ENCODE measurements at regions not wholly inside any gene's neighbourhood (a gene's known extent, or its start where the extent isn't known, plus 50 kb on each side); places are given as distances from the start of the nearest gene placed in this dataset.

DNA sequence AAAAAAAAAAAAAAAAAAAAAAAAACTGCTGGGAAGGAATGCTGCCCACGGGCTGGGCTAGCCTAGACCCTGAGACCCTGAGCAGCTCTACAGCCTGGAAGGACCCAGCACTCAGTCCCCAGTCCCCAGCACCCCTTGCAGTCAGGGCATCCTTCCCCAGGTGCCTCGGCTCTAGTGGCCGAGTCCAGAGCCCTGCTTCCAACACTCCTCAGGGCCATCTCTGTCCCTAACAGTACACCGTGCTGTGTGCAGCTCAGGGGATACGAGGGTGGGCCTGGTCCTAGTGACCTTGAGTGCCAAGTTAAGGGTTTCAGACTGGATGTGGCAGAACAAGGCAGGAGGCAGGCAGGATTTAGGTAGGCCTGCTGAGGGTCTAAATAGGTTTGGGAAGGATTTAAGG, 50.2 kb upstream of the LRP8 start:
- H3K4me1 Mint-ChIP-seq: no peaks in the 10 kb centered on the region
- no peak overlapping the region for H3K4me3 Mint-ChIP-seq
- H3K27me3 Mint-ChIP-seq: peaks cover 1% of the 10 kb centered on the region
- H3K27ac Mint-ChIP-seq: no peak overlapping the region
- H3K9me3 Mint-ChIP-seq: no peaks in the 10 kb centered on the region
- H3K36me3 Mint-ChIP-seq: no peaks in the 10 kb centered on the region

DNA sequence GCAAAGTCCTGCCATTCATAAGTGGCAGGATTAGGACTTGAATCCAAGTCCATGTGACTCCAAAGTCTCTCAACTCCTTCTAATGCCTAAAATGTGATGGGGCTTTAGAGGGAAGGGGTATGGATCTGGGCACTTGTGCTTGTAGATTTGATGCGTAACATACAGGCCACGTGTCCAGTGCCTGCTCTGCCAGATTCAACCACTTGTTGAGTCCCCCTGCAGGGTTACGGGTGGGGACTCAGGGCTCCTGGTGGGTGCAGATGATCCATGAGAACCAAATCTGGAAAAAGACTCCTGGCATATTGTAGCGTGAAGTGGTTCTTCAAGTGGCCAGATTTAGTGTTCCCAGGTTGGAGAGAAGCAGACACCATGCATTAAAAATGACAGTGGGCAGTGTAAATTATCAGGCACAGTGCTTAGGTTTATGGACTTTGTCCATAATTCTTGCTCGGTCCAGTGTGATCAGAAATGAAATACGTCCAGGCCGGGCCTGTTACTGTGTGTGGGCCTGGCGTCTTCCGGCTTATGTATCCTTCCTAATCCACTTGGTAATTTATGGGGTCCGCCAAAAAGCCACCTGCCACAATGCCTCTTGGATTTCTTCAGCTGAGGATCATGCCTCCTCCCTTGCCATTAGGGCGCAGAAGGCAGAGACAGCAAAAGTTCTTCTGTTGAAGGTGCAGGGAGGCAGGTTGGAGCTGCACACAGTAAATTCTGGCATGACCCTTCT, 51.2 kb upstream of the LRP8 start:
- H3K27ac Mint-ChIP-seq: peak overlapping the region in 1 of 3 donors; percentile 45
- H3K4me3 Mint-ChIP-seq: no peak overlapping the region
- H3K4me1 Mint-ChIP-seq: no peaks in the 10 kb centered on the region
- H3K36me3 Mint-ChIP-seq: no peaks in the 10 kb centered on the region
- no peaks in the 10 kb centered on the region for H3K9me3 Mint-ChIP-seq
- H3K27me3 Mint-ChIP-seq: peaks cover 2% of the 10 kb centered on the region

DNA sequence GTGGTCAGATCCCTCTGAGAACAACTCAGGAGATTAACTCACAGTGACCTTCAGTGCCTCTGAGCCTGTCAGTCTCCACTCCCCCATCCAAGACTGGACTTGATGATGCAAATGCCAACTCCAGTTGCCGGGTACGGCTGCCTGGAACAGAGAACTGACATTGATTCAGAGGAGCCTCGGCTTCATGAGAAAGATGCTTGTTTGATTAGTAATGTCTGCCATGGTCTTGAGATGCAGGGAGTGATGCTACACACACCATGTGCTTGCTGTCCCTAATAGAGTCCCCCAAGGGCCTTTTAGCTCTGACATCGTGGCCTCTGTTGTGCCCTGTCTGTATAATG, 51.8 kb upstream of the LRP8 start:
- peaks cover 3% of the 10 kb centered on the region for H3K27me3 Mint-ChIP-seq
- no peak overlapping the region for H3K27ac Mint-ChIP-seq
- no peak overlapping the region for H3K4me3 Mint-ChIP-seq
- H3K4me1 Mint-ChIP-seq: no peaks in the 10 kb centered on the region
- no peaks in the 10 kb centered on the region for H3K36me3 Mint-ChIP-seq
- H3K9me3 Mint-ChIP-seq: no peaks in the 10 kb centered on the region

DNA sequence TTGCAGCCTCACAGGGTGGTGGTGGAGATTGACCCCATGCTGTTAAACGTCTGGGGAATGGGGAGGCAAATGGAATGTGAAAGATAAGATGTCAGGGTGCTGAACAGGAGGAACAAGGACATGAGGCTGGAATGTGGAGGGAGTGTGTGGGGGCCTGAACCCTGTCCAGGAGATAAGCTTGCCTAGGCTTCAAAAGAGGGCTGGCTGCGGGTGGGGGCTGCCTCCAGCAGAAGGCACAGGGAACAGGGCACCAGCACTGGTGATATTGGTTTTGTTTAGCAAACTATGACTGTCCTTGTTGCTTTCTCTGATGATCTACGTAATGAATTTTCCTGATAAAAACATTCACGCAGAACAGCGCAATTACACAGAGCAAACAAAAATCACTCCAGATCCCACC, 52.4 kb upstream of the LRP8 start:
- no peaks in the 10 kb centered on the region for H3K4me1 Mint-ChIP-seq
- no peak overlapping the region for H3K27ac Mint-ChIP-seq
- peaks cover 6% of the 10 kb centered on the region for H3K27me3 Mint-ChIP-seq
- no peaks in the 10 kb centered on the region for H3K36me3 Mint-ChIP-seq
- H3K4me3 Mint-ChIP-seq: no peak overlapping the region
- no peaks in the 10 kb centered on the region for H3K9me3 Mint-ChIP-seq

DNA sequence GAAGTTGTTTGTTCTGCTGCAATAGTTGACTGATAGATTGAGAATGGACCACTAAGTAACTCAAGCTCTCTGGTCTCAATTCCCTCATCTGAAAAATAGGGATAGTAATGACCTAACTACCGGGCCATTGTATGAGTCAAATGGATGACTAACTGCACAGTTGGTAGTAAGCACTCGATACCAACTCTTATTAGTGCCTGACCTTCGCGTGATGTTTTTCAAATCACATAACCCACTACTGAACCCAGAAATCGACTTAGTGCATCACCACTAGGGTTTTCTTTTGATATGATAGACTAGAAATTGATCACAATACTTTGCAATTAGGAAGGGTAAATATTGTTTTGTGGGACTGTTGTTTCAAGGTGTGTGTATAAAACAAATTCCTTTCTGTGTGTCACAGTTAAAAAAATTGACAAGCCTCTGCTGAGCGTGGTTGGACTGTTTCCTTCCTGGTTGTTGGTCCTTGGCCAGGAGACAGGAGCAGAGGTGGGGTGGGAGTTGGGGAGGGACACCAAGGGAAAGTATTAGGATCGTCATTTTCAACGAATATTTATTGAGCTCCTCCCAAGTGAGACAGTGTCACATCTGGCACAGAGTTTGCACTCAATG, 54.0 kb upstream of the LRP8 start:
- H3K27me3 Mint-ChIP-seq: peaks cover 7% of the 10 kb centered on the region
- H3K4me3 Mint-ChIP-seq: no peak overlapping the region
- no peak overlapping the region for H3K27ac Mint-ChIP-seq
- H3K36me3 Mint-ChIP-seq: no peaks in the 10 kb centered on the region
- no peaks in the 10 kb centered on the region for H3K4me1 Mint-ChIP-seq
- peaks cover 0 to 8% (median 0%) of the 10 kb centered on the region in 3 donors for H3K9me3 Mint-ChIP-seq

DNA sequence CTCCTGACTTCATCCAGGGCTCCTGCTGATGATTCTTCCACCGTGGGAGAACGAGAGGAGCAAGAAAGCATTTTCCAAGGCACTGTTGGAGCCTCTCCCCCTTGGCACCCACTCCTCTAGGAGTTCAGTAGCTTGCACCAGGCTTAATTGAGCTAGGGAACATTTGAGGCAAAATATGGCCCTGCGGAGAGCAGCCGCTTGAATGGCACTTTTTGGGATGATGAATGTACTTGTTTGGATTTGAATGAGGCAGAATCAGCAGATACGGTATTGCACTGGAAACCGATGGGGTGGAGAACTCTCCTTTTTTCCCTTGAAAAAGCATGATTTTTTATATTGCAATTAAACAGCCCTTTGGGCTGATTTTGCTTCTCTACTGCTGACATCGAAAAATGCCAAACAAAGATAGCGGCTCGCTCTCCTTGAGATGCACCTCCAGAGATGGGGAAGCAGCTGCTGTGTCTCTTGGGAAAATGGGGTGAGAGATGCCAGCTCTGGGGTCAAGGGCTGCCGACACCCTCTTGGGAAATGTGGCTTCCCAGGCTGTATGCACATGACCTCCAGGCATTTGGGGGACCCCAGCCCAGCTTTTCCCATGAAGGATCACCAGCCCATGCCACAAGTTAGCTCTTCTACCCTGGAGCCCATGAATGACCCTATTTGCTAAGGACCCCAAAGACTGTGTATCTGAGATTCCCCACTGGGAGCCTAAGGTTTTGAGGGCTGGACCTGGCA, 55.4 kb upstream of the LRP8 start:
- Mint-ChIP-seq H3K36me3 (no peaks in the 10 kb centered on the region), H3K4me1 (peaks cover 0 to 3% (median 0%) of the 10 kb centered on the region in 3 donors), H3K9me3 (peaks cover 0 to 10% (median 0%) of the 10 kb centered on the region in 3 donors), H3K27ac (no peak overlapping the region), H3K27me3 (peaks cover 7% of the 10 kb centered on the region), H3K4me3 (no peak overlapping the region)

DNA sequence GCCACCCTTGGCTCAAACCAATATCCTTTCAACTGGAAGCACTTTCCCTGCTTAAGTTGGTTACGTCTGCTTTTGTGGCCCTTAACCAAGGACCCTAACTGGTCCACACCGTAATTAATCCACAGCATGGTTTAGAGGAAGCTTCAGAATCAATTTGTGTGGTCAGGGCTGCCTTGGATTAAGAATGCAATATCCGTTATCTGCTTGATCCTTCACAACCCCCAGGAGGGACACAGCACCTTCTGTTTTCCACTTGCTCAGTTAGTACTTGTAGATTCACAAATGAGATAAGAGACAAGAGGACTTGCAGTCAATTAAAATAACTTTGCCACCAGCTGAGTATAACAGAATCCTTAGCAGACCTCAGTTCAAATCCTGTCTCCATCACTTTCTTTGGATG, 56.9 kb upstream of the LRP8 start:
- Mint-ChIP-seq H3K4me1 (peaks cover under 1 to 4% (median 1%) of the 10 kb centered on the region in 3 donors), H3K4me3 (no peak overlapping the region), H3K9me3 (peaks cover 0 to 10% (median 0%) of the 10 kb centered on the region in 3 donors), H3K27ac (no peak overlapping the region), H3K36me3 (no peaks in the 10 kb centered on the region), H3K27me3 (peaks cover 7% of the 10 kb centered on the region)

DNA sequence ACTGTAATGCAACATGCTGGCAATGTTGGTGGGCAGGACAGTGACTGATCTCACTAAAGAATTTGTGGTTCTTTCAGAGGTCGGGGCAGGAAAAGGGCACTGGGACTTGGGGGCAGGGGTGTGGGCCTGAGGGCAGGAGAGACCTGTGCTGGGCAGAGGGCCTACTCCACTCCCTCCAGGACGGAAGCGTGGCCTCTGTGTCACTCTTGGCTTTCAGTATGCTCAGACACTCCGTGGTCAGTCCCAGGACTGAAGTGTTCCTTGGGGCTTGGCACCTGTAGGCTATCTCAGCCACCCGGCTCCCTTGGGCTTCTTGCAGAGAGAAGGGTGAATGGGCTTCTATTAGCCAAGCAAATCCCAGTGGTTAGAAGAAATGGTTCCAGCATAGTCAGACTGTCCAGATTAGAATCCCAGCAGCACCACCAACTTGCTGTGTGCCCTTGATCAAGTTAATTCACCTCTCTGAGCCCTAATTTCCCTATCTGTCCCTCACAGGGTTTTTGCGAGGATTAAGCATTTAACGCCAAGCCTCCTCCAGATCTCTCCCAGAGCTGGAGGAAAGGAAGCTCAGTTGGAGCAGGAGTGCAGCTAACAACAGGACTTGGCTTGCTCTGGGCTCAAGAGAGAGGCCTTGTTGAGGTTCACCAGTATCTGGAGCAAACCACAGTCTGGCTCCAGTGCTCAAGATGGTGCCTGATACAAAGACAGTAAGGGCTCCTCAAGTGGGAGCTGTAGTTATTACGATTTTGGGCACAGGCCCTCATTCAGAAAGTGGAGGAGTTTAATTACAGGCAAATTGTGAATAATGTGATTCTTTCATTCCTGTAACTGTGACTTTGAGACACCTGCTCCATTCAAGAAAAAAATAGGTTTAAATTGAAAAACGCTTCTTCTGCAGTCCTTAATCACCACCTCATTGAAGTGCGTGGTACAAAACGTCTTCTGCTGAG, 57.7 kb upstream of the LRP8 start:
- Mint-ChIP-seq H3K27ac (no peak overlapping the region), H3K27me3 (peaks cover 7% of the 10 kb centered on the region), H3K9me3 (peaks cover 0 to 10% (median 0%) of the 10 kb centered on the region in 3 donors)

DNA sequence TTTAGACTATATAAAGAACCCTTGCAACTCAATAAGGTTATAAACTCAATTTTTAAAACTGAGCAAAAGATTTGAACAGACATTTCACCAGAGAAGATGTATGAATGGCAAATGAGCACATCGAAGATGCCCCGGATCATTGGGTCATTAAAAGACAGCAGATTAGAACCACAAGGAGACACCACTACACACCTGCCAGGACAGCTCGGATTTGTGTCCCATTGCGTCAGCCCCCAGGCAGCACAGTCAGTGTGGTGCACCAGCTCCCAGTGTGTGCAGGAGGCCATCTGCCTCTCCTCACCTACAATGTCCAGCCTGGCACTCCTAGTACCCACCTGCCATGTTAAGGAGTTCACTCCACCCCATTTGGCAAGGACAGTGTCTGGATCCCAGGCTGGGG, 61.1 kb upstream of the LRP8 start:
- no peaks in the 10 kb centered on the region for H3K36me3 Mint-ChIP-seq
- H3K4me3 Mint-ChIP-seq: no peak overlapping the region
- peaks cover 6% of the 10 kb centered on the region for H3K27me3 Mint-ChIP-seq
- H3K27ac Mint-ChIP-seq: no peak overlapping the region
- H3K9me3 Mint-ChIP-seq: peaks cover 0 to 10% (median 0%) of the 10 kb centered on the region in 3 donors
- H3K4me1 Mint-ChIP-seq: peaks cover 11 to 14% (median 12%) of the 10 kb centered on the region in 3 donors

More for the DNA sequence above, 57.7 kb upstream of the LRP8 start:
- Mint-ChIP-seq H3K4me3 (no peak overlapping the region), H3K36me3 (no peaks in the 10 kb centered on the region), H3K4me1 (peaks cover 8 to 12% (median 9%) of the 10 kb centered on the region in 3 donors)

DNA sequence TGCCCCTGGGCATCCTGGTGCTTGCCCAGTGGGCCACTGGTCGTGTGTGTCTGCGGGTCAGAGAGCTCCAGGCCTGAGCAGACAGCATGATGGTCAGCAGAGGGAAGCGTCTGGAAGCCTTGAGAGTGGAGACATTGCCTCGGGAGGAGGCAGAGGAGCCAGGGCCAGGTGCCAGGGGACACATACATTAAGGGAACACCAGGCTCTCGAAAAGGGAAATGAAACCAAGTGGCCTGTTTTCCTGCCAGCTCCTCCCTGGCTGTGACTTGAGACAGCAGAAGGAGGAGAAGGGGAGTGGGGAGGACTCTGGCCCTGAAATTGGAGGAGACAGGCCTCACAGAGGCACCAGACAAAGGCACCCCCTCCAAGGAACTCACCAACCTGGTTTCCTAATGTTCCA, 62.4 kb upstream of the LRP8 start:
- Mint-ChIP-seq H3K9me3 (peaks cover 0 to 10% (median 0%) of the 10 kb centered on the region in 3 donors), H3K4me3 (peak overlapping the region in 2 of 4 donors; percentile 43 to 65), H3K27ac (no peak overlapping the region), H3K27me3 (peaks cover 1% of the 10 kb centered on the region), H3K4me1 (peaks cover 11 to 14% (median 12%) of the 10 kb centered on the region in 3 donors), H3K36me3 (peaks cover 2% of the 10 kb centered on the region)

DNA sequence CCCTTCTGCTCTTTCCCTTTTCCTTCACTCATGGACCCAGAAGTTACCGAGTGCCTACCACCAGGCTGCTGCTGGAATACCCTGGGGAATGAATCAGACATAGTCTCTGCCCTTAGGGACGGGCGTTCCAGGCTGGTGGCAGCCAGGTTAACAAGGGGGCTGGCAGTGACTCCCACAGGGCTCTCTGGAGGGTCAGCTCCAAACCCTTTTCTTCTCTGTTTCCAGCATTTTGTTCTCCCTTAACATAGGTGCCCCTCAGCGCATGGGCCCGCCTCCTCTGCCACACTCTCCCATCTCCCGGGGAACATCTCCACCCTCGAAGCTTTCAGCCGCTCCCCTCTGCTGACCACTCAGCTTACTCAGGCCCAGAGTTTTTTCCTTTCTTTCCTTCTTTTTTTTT, 62.9 kb upstream of the LRP8 start:
- peak overlapping the region in 1 of 4 donors; percentile 47 for H3K4me3 Mint-ChIP-seq
- H3K27ac Mint-ChIP-seq: peak overlapping the region in 1 of 3 donors; percentile 7
- H3K4me1 Mint-ChIP-seq: peaks cover 11 to 14% (median 12%) of the 10 kb centered on the region in 3 donors

DNA sequence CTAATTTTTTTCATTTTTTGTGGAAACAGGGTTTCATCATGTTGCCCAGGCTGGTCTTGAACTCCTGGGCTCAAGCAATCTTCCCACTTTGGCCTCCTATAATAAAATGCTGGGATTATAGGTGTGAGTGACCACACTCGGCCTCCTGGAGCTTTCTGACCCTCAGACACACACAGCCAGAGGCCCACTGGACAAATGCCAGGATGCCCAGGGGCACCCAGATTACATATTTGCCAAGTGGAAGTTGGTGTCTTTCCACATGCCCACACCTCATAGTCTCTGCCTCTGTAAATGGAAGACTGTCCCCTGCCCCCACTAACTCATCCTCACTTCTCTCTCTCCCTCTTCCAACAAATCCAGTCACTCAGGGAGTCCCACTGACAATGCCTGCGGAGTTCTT, 63.4 kb upstream of the LRP8 start:
- Mint-ChIP-seq H3K27ac (no peak overlapping the region), H3K27me3 (no peaks in the 10 kb centered on the region), H3K4me3 (no peak overlapping the region)

More for the DNA sequence above, 62.9 kb upstream of the LRP8 start:
- peaks cover 2% of the 10 kb centered on the region for H3K36me3 Mint-ChIP-seq
- H3K27me3 Mint-ChIP-seq: no peaks in the 10 kb centered on the region
- peaks cover 0 to 10% (median 0%) of the 10 kb centered on the region in 3 donors for H3K9me3 Mint-ChIP-seq

DNA sequence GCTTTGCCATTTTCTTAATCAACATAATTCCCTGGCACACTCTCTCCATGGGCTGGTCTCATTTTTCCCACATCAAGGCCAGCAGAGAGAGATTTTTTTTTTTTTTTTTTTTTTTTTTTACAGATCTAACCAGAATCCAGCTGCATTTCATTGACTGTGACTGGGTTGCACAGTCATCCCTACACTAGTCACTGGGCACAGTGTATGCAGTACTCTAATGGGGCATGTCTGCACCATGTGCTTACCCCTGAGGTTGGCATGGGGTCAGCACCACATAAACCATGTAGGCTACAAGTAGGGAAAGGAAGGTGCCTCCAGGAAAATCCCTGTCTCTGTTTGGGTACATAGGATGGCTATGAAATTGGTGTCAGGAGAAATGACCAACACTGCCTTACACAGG, 64.1 kb upstream of the LRP8 start:
- Mint-ChIP-seq H3K36me3 (peaks cover 2% of the 10 kb centered on the region), H3K27ac (no peak overlapping the region), H3K27me3 (no peaks in the 10 kb centered on the region), H3K9me3 (peaks cover 0 to 3% (median 0%) of the 10 kb centered on the region in 3 donors), H3K4me1 (peaks cover 11 to 14% (median 12%) of the 10 kb centered on the region in 3 donors), H3K4me3 (no peak overlapping the region)

More for the DNA sequence above, 63.4 kb upstream of the LRP8 start:
- peaks cover 11 to 14% (median 12%) of the 10 kb centered on the region in 3 donors for H3K4me1 Mint-ChIP-seq
- H3K9me3 Mint-ChIP-seq: peaks cover 0 to 9% (median 0%) of the 10 kb centered on the region in 3 donors
- H3K36me3 Mint-ChIP-seq: peaks cover 2% of the 10 kb centered on the region

DNA sequence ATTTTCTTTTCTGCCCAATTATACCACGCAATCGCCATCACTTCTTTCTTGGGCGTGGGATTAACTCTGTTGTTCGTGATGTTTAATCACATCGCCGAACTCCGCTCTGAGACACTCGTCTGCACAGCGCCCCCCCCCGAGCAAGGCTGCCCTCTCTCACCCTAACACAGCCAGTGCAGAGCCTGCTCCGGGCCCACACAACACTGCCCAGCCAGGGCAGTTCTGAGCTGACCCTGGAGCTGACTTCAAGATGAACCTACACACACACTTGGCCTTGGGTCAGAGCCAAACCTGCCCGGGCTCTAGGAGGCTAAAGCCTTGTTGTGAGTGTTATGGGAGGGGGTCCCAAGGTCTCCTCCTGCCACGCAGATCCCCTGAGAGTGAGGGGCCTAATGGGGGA, 64.6 kb upstream of the LRP8 start:
- peaks cover 2% of the 10 kb centered on the region for H3K36me3 Mint-ChIP-seq
- no peaks in the 10 kb centered on the region for H3K27me3 Mint-ChIP-seq
- no peaks in the 10 kb centered on the region for H3K9me3 Mint-ChIP-seq
- H3K4me3 Mint-ChIP-seq: no peak overlapping the region
- H3K4me1 Mint-ChIP-seq: peaks cover 11 to 14% (median 12%) of the 10 kb centered on the region in 3 donors
- no peak overlapping the region for H3K27ac Mint-ChIP-seq
